CD4-positive, alpha-beta T cell treated with Interleukin-12 subunit alpha and Interleukin-12 subunit beta, for 1 hour (primary cell): ENCODE measurements at regions not wholly inside any gene's neighbourhood (a gene's known extent, or its start where the extent isn't known, plus 50 kb on each side); places are given as distances from the start of the nearest gene placed in this dataset.
"Not testable (repeated sequence)": the region's sequence is repeated elsewhere in the genome, so short reads cannot be mapped to it uniquely, and the experiment has no call there.

Source experiments
- DNase-seq: peaks from one replicate; pipeline ENCODE4 v3.0.0-alpha.2; 2020

DNA sequence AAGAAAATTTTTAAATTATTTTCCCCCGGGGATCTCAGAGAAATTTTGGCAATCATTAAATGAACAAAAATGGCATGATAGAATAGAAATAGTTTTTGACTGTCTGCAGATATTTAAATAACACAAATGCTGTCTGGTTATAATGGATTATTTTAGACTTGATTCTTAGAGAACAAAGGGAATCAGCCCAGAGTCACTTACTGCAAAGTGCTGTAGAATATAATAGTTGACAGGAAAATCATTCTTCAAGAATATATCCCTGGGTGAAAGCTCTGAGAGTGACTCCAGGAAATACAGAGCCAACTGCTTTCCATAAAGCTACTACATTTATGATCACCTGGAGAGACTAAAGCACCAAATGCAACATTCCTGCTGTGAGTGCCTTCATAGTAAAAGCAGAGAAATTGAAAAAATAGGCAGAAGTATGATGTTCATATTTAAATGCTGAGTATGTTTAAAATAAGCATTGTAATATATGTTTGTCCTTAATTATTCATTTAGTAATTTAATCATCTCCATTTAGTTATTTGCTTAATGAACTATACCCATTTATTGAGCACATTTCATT, 1765.8 kb downstream of the SLITRK1 start:
- no peak for DNase-seq

- no peak for DNase-seq
Observed at GRCh38 chr13:82115391-82115790, 1766.9 kb downstream of the SLITRK1 start.

GRCh38 chr13:82096256-82096655, 1755.3 kb upstream of the SPRY2 start:
- DNase-seq, result no peak

DNA sequence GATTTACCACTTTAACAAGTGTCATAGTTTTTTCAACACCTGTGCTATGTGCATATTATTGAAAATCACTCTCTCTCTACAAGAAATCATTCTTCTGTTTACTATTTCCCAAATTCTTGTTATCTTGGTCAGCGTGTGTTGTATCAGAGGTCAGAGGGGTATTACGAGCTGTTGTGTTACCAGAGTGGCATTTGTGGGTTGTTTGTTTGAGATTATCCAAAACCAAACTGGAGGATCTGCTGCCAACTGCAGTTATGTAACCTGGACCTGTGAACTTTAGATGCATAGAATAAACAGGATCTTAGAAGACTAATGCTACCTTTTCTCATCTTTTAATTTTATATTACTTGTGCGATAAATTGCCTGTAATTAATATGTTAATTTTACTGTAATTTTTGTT, 1751.4 kb upstream of the SPRY2 start:
- DNase-seq, result no peak

GRCh38 chr13:82088781-82089180, 1747.9 kb upstream of the SPRY2 start:
- no peak for DNase-seq

- no peak for DNase-seq
Observed at GRCh38 chr13:82076496-82076895, 1735.6 kb upstream of the SPRY2 start.

GRCh38 chr13:82070416-82070815, 1729.5 kb upstream of the SPRY2 start:
- DNase-seq, result no peak

DNA sequence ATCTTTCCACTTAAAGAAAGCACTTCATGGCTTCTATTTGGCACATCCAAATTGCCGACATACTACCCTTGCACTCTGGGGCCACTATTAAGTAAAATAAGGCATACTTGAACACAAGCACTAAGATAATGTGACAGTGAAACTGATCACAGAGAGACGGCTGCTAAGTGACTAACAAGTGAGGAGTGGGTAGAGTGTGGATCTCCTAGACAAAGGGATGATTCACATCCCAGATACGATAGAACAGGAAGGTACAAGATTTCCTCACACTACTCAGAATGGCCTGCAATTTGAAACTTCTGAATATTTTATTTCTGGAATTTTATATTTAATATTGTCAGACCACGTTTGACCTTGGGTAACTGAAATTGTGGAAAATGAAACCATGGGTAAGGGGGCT, 1721.8 kb upstream of the SPRY2 start:
- no peak for DNase-seq

- DNase-seq, result no peak
Observed at GRCh38 chr13:82058364-82058763, 1717.4 kb upstream of the SPRY2 start.

DNA sequence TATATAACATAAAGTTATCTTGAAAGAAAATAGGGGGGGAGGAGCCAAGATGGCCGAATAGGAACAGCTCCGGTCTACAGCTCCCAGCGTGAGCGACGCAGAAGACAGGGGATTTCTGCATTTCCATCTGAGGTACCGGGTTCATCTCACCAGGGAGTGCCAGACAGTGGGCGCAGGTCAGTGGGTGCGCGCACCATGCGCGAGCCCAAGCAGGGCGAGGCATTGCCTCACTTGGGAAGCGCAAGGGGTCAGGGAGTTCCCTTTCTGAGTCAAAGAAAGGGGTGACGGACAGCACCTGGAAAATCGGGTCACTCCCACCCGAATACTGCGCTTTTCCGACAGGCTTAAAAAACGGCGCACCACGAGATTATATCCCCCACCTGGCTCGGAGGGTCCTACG, 1704.4 kb upstream of the SPRY2 start:
- not testable (repeated sequence) for DNase-seq

DNA sequence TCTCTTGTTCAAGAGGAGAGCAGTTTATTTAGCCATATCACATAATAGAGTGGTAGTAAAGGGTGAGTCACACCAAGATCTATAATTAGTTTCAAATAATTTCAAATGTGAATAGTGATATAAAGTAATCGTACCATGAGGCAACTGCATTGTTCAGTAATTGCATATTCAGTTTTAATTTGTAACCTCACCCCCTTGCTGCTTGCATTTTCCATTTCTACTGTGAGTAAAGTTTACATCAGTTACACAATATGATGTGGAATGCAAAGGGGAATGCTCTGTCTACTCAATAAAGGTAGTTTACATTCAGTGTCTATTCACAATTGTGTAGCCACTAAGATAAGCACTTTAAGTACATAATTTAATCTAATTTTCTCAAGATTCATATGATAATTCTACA, 1695.7 kb upstream of the SPRY2 start:
- no peak for DNase-seq

- no peak for DNase-seq
Observed at GRCh38 chr13:82011355-82011754, 1670.4 kb upstream of the SPRY2 start.

DNA sequence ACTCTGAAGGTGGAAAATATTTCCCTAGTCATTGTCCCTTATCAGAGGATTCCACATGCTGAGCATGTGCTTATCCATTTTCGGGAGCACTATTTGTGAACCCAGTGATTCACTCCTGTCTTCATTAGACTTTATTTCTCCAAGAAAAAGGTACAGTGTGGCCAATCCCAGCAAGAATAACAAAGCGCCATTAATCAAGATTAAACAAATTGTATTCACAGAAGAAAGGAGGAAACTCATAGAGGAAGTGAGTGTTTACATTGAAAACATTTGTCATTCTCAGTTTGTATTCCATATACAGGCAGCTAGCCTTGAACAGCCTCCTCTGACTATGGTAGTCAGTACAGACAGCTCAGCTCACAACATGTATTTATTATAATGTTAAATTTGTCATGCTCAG, 1669.9 kb upstream of the SPRY2 start:
- DNase-seq, result no peak

DNA sequence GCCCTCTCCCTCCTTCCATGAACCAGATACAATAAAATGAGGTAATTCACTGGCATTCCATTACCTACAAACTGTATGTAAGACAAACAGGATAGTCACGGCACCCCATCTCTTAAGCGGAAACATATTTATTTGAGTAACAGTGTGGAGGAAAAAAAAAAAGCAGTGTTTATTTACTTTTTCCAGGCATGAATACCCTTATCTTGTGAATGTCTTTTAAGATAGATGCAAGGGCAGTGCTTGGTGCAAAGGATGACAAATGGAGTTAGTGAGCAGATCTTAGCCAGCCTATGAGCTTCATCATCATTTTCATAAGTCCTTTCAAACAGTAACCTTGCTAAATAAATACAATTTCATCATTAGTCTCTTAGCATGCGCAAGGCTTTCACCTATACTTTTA, 1661.8 kb upstream of the SPRY2 start:
- DNase-seq, result no peak

GRCh38 chr13:81995316-81995715, 1654.4 kb upstream of the SPRY2 start:
- DNase-seq, result no peak

DNA sequence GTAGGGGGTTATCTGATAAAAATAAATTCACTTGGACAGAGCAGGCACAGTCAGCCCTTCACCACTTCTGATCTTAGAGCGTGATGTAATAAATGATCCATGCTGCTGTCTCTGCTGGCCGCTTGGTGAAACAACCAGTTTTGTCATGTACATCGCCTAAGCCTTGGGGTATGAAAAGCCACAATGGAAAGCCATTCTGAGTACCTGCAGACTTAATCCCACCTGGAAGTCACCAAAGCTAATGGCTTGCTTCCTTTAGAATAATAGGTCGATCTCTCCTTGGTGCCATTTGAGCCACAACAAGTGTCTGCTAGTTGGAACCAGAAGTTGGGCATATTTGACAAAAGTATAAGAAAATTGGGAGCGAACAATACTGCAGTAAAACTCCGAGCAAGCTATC, 1649.7 kb upstream of the SPRY2 start:
- DNase-seq, result no peak

- DNase-seq, result no peak
Observed at GRCh38 chr13:81988567-81988966, 1647.6 kb upstream of the SPRY2 start.

- no peak for DNase-seq
Observed at GRCh38 chr13:81987677-81988357, 1646.9 kb upstream of the SPRY2 start.

DNA sequence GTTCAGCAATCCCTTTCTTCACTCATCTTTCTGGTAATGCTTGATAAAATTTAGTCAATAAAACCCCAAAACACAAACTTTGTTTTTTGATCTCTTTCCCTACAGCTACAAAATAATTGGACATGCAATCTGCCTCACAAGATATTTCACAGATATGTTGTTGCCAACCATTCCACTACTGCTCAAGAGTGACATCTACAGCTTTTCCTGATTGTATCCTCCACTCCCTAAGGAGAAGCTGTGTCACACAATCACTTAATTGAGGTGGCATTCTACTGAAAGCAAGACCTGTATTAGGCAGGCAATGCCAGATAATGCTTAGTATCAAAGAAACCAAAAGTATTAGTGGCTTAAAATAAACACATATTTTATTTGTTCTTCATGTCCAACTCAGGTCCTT, 1646.2 kb upstream of the SPRY2 start:
- no peak for DNase-seq

- DNase-seq, result no peak
Observed at GRCh38 chr13:81986308-81986707, 1645.4 kb upstream of the SPRY2 start.

GRCh38 chr13:81957121-81957520, 1616.2 kb upstream of the SPRY2 start:
- no peak for DNase-seq

- no peak for DNase-seq
Observed at GRCh38 chr13:81929988-81930387, 1589.1 kb upstream of the SPRY2 start.

DNA sequence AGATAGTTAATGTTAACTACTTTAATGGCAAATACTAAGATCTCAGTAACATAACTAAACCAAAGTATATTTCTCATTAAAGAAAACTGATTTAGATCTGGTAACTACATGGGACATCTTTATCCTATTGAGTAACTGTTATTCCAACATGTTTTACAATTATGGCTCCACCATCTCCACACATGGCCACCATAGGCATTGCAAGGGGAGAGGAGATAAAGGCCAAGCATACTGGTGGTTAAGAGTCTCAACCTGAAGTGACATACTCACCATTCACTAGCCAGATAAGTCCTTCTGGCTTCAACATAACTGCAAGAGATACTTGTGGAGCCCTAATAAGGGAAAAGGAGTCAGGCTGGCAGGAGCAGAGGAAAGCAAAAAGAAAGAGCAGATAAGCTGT, 1586.4 kb upstream of the SPRY2 start:
- no peak for DNase-seq

GRCh38 chr13:81917810-81918209, 1576.9 kb upstream of the SPRY2 start:
- no peak for DNase-seq

DNA sequence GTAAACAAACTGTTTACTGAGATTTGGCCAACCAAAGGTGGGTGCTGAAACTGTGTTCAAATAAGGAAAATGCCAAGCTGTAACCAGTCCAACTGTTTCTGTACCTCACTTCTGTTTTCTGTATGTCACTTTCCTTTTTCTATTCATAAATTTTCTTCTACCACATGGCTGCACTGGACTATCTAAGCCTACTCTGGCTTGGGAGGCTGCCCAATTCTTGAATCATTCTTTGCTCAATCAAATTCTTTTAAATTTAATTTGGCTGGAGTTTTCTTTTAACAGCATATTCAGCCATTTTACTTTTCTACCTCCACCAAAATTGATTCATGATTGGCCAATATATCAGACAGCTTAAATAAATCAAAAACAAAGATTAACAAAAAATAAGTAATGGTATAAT, 1575.5 kb upstream of the SPRY2 start:
- no peak for DNase-seq
